ENCODE measurements at regions not wholly inside any gene's neighbourhood (a gene's known extent, or its start where the extent isn't known, plus 50 kb on each side); places are given as distances from the start of the nearest gene placed in this dataset.

GRCh38 chr2:602571-603359 is 74.4 kb downstream of the TMEM18 start:
- no peak for DNase-seq (ENCODE audit: low read depth)
- no peak overlapping the region for H3K4me3 ChIP-seq (ENCODE audit: low read depth, low read length)
- no peak for TF ChIP-seq CTCF (conservative IDR thresholded peaks at IDR 0.05; ENCODE audit: low read depth, low read length)

- TF ChIP-seq CTCF (conservative IDR thresholded peaks at IDR 0.05; ENCODE audit: low read depth, low read length), result no peak
- DNase-seq (ENCODE audit: low read depth), result no peak
- H3K4me3 ChIP-seq (ENCODE audit: low read depth, low read length), result no peak overlapping the region
Observed at GRCh38 chr2:601806-602455, 75.3 kb downstream of the TMEM18 start.

GRCh38 chr2:601387-601698 is 75.9 kb downstream of the TMEM18 start:
- no peak for DNase-seq (ENCODE audit: low read depth)
- TF ChIP-seq CTCF (conservative IDR thresholded peaks at IDR 0.05; ENCODE audit: low read depth, low read length), result no peak
- H3K4me3 ChIP-seq (ENCODE audit: low read depth, low read length), result no peak overlapping the region

GRCh38 chr2:600542-601386 is 76.4 kb downstream of the TMEM18 start:
- DNase-seq (ENCODE audit: low read depth), result no peak
- TF ChIP-seq CTCF (conservative IDR thresholded peaks at IDR 0.05; ENCODE audit: low read depth, low read length), result no peak
- no peak overlapping the region for H3K4me3 ChIP-seq (ENCODE audit: low read depth, low read length)

GRCh38 chr2:599601-600000 is 77.6 kb downstream of the TMEM18 start:
- H3K4me3 ChIP-seq (ENCODE audit: low read depth, low read length), result no peak overlapping the region
- no peak for DNase-seq (ENCODE audit: low read depth)
- no peak for TF ChIP-seq CTCF (conservative IDR thresholded peaks at IDR 0.05; ENCODE audit: low read depth, low read length)

GRCh38 chr2:598058-598802 is 79.0 kb downstream of the TMEM18 start:
- peak; percentile 53 for DNase-seq (ENCODE audit: low read depth)
- H3K4me3 ChIP-seq (ENCODE audit: low read depth, low read length), result no peak overlapping the region
- no peak for TF ChIP-seq CTCF (conservative IDR thresholded peaks at IDR 0.05; ENCODE audit: low read depth, low read length)

Data from choroid plexus epithelial cell (primary cell).